ENCODE measurements at regions not wholly inside any gene's neighbourhood (a gene's known extent, or its start where the extent isn't known, plus 50 kb on each side); places are given as distances from the start of the nearest gene placed in this dataset.

DNA sequence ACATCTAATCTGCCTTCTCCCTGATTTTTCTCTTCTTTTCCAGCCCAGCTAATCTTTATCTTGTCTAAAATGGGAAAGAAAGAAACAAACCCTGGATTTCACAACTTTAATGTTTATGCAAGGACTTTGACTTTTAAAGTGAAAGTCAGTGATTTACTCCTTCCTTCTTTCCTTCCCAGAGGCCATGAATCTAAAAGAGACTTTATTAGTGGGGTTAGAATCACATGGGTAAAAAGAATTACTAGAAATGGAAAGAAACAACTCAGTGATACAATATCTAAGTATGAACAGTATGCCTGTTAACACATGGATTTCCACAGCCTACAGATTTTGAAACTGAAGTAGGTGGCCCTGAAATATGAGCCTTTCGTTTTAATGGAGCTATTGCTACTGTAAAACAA is 59.8 kb upstream of the KCNK2 start:
- TF ChIP-seq, protein P1, sequence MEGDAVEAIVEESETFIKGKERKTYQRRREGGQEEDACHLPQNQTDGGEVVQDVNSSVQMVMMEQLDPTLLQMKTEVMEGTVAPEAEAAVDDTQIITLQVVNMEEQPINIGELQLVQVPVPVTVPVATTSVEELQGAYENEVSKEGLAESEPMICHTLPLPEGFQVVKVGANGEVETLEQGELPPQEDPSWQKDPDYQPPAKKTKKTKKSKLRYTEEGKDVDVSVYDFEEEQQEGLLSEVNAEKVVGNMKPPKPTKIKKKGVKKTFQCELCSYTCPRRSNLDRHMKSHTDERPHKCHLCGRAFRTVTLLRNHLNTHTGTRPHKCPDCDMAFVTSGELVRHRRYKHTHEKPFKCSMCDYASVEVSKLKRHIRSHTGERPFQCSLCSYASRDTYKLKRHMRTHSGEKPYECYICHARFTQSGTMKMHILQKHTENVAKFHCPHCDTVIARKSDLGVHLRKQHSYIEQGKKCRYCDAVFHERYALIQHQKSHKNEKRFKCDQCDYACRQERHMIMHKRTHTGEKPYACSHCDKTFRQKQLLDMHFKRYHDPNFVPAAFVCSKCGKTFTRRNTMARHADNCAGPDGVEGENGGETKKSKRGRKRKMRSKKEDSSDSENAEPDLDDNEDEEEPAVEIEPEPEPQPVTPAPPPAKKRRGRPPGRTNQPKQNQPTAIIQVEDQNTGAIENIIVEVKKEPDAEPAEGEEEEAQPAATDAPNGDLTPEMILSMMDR (IDR thresholded peaks at IDR 0.05): no peak
- no peak for TF ChIP-seq POLR2A (IDR thresholded peaks at IDR 0.05)
